ENCODE measurements at regions not wholly inside any gene's neighbourhood (a gene's known extent, or its start where the extent isn't known, plus 50 kb on each side); places are given as distances from the start of the nearest gene placed in this dataset.

- TF ChIP-seq POLR2A (IDR thresholded peaks at IDR 0.05) (no peak), CTCF (IDR thresholded peaks at IDR 0.05) (no peak)
These were observed 133.5 kb upstream of the STT3B start for GRCh38 chr3:31399271-31399670.

All from esophagus squamous epithelium (tissue), 4 donors.